A673 (cell line): ENCODE measurements at regions not wholly inside any gene's neighbourhood (a gene's known extent, or its start where the extent isn't known, plus 50 kb on each side); places are given as distances from the start of the nearest gene placed in this dataset.

Experiments used
- EZH2 ChIP-seq: fragments of 200-600 bp; sonication (generic); IDR thresholded peaks from 2 replicates; pipeline ENCODE4 v1.6.1; 2017; ENCODE audit warnings: borderline replicate concordance, low read depth, mild to moderate bottlenecking, mixed read lengths, antibody characterized with exemption, low read length; ENCODE audit not compliant: poor library complexity, severe bottlenecking
- TF ChIP-seq, protein P1 (sequence below): fragments of 300-800, 200-600 bp; sonication (generic); conservative IDR thresholded peaks from 2 replicates; pipeline ENCODE4 v1.5.1; 2017; ENCODE audit warnings: low read depth, mild to moderate bottlenecking, antibody characterized with exemption, low read length, moderate library complexity, mixed read lengths

DNA sequence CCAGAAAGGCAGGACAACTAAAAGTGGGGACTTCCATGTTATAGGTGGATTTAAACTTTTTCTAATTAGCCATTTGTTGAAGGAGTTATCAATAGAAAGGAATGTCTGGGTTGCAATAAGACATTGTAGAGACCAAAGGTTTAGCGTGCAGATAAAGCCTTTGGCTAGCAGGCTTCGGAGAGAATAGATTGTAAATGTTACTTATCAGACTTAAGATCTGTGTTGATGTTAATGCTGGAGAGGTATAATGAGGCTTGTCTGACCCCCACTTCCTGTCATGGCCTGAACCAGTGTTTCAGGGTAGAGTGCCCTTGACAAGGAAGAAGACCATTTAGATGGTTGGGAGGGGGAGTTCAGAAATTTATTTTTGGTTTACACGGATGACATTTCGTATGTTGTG lies 67.1 kb upstream of the SPIN4 start:
- TF ChIP-seq, protein P1, sequence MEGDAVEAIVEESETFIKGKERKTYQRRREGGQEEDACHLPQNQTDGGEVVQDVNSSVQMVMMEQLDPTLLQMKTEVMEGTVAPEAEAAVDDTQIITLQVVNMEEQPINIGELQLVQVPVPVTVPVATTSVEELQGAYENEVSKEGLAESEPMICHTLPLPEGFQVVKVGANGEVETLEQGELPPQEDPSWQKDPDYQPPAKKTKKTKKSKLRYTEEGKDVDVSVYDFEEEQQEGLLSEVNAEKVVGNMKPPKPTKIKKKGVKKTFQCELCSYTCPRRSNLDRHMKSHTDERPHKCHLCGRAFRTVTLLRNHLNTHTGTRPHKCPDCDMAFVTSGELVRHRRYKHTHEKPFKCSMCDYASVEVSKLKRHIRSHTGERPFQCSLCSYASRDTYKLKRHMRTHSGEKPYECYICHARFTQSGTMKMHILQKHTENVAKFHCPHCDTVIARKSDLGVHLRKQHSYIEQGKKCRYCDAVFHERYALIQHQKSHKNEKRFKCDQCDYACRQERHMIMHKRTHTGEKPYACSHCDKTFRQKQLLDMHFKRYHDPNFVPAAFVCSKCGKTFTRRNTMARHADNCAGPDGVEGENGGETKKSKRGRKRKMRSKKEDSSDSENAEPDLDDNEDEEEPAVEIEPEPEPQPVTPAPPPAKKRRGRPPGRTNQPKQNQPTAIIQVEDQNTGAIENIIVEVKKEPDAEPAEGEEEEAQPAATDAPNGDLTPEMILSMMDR: no peak
- no peak for TF ChIP-seq EZH2
